Pancreas (tissue), 10 donors: ENCODE measurements at regions not wholly inside any gene's neighbourhood (a gene's known extent, or its start where the extent isn't known, plus 50 kb on each side); places are given as distances from the start of the nearest gene placed in this dataset.

ENCODE experiments used
- ATAC-seq, 4 donors: fragments of 200-7000 bp; cut with Tn5 transposase; one replicate each; pipeline versions ENCODE4 v1.8.0 to v1.9.1; 2020; ENCODE audit warnings: mild to moderate bottlenecking in 4 of 4, moderate library complexity in 4 of 4
- DNase-seq, 6 donors: peaks; one replicate each; pipeline ENCODE4 v3.0.0-alpha.2; 2020
- FAIRE-seq: peaks from 2 replicates; lab custom pipeline; 2012; peaks lifted over from hg19 to GRCh38; lab: Jason Lieb, UNC
- H3K27ac ChIP-seq, 4 donors: fragments of 200-600 bp; sonication (generic); 1 replicate in 3 of 4; 2 replicates in 1 of 4; pipeline versions ENCODE4 v1.5.0 to v1.8.0; 2020
- H3K27me3 ChIP-seq, 4 donors: fragments of 200-600 bp; one replicate each; pipeline ENCODE4 v1.8.0; 2021
- H3K36me3 ChIP-seq, 3 donors: fragments of 200-600 bp; sonication (generic) in 1 of 3; one replicate each; pipeline versions ENCODE4 v1.5.0 to v1.8.0; 2020 to 2021
- H3K4me1 ChIP-seq, 3 donors: fragments of 200-600 bp; one replicate each; pipeline ENCODE4 v1.8.0; 2021
- H3K4me3 ChIP-seq, 4 donors: fragments of 200-600 bp; sonication (generic) in 2 of 4; one replicate each; pipeline versions ENCODE4 v1.5.0 to v1.8.0; 2020 to 2021
- H3K9me3 ChIP-seq, 4 donors: fragments of 200-600 bp; one replicate each; pipeline ENCODE4 v1.8.0; 2021
- WGBS, 2 donors: extraction: QIAGEN DNeasy Blood & Tissue Kit; methylation state at CpG; one replicate each; pipeline ENCODE4 v1.1.7; 2013; 5-methylcytosine and 5-hydroxymethylcytosine counted together
- intact Hi-C, 3 donors: fragments of 100-400 bp; cut with DNase I; formaldehyde crosslinking; loops; one replicate each; pipeline versions ENCODE4 v1.11.1 to v1.14.2; 2022
- TF ChIP-seq, protein P1 (sequence below), 4 donors: fragments of 200-600 bp; sonication (generic) in 3 of 4; IDR thresholded peaks; one replicate each; pipeline versions ENCODE4 v1.5.0 to v1.8.0; 2021; ENCODE audit warnings: antibody characterized with exemption in 4 of 4
- donor health status: healthy with polysubstance abuse.
- donor health status: DM: no; HTN: no; CAD: no; lungs with moderate emphysema.
- donor health status: DM: no; HTN: no; CAD: no.
- donor health status: control.
- donor health status: control.
- donor health status: Bipolar disorder and iron deficiency.
- donor health status: DM: yes; HTN: yes; CAD: no.
- donor health status: DM: no; HTN: no; CAD: no.
- donor health status: DM: no; HTN: no; CAD: no.
- donor health status: DM: yes; HTN: yes; CAD: no.

DNA sequence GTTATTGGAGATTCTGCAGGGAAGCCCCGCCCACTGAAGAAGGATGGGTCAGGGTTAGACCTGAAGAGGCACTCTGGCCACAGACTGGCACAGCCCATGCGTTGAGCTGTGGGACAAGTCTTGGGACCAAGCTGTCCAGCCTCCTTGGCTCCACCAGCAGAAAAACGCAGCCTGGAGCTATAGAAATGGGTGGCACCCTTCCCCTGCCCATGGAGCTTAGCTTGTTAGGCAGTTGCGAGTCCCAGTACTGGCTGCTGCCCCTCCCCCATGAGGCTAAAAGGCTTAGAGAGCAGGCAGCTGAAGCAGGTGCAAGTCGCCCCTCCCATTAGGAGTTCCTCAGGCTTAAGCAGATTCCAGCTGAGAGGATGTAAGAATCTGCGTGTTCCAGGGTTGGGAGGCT is 1124.0 kb upstream of the TMEM132C start:
- ATAC-seq (no peak), FAIRE-seq (no peak), DNase-seq (no peak)
- 75 to 78% methylated on average over 6 of the region's 6 CpGs for WGBS, 2 donors
- H3K9me3 ChIP-seq: no peaks in the 10 kb centered on the region
- no peak overlapping the region for H3K27ac ChIP-seq
- H3K4me3 ChIP-seq: no peak overlapping the region
- H3K27me3 ChIP-seq: no peaks in the 10 kb centered on the region
- no peaks in the 10 kb centered on the region for H3K36me3 ChIP-seq
- TF ChIP-seq, protein P1, sequence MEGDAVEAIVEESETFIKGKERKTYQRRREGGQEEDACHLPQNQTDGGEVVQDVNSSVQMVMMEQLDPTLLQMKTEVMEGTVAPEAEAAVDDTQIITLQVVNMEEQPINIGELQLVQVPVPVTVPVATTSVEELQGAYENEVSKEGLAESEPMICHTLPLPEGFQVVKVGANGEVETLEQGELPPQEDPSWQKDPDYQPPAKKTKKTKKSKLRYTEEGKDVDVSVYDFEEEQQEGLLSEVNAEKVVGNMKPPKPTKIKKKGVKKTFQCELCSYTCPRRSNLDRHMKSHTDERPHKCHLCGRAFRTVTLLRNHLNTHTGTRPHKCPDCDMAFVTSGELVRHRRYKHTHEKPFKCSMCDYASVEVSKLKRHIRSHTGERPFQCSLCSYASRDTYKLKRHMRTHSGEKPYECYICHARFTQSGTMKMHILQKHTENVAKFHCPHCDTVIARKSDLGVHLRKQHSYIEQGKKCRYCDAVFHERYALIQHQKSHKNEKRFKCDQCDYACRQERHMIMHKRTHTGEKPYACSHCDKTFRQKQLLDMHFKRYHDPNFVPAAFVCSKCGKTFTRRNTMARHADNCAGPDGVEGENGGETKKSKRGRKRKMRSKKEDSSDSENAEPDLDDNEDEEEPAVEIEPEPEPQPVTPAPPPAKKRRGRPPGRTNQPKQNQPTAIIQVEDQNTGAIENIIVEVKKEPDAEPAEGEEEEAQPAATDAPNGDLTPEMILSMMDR (IDR thresholded peaks at IDR 0.05): no peak
- peaks cover 0 to 4% (median 0%) of the 10 kb centered on the region in 3 donors for H3K4me1 ChIP-seq
- intact Hi-C loops: no loop called here

DNA sequence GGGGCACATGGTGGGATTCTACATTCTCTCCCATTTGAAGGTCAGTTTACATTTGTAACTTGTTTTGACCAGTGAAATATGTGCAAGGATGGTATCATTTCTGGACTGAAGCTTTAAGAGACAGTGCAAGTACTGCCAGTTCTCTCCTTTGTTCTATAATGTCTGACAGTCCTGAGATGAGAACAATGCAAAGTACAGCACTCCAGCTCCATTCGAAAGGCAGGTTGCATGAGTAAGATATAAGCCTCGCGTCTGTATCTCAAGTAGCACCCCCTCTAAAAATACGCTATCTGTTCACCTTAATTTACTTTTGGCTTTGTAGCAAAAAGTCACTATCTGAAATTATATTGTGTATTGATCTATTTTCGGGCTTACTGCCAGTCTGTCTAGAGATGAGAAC is 1122.2 kb upstream of the TMEM132C start:
- ATAC-seq (no peak), FAIRE-seq (no peak), DNase-seq (no peak)
- H3K36me3 ChIP-seq: no peaks in the 10 kb centered on the region
- WGBS, 2 donors: 33 to 47% methylated on average over 5 of the region's 5 CpGs
- H3K4me3 ChIP-seq: no peak overlapping the region
- peaks cover 0 to 4% (median 0%) of the 10 kb centered on the region in 3 donors for H3K4me1 ChIP-seq
- H3K27me3 ChIP-seq: no peaks in the 10 kb centered on the region
- intact Hi-C loops: no loop called here
- H3K9me3 ChIP-seq: no peaks in the 10 kb centered on the region
- TF ChIP-seq, protein P1 (IDR thresholded peaks at IDR 0.05): no peak
- no peak overlapping the region for H3K27ac ChIP-seq

DNA sequence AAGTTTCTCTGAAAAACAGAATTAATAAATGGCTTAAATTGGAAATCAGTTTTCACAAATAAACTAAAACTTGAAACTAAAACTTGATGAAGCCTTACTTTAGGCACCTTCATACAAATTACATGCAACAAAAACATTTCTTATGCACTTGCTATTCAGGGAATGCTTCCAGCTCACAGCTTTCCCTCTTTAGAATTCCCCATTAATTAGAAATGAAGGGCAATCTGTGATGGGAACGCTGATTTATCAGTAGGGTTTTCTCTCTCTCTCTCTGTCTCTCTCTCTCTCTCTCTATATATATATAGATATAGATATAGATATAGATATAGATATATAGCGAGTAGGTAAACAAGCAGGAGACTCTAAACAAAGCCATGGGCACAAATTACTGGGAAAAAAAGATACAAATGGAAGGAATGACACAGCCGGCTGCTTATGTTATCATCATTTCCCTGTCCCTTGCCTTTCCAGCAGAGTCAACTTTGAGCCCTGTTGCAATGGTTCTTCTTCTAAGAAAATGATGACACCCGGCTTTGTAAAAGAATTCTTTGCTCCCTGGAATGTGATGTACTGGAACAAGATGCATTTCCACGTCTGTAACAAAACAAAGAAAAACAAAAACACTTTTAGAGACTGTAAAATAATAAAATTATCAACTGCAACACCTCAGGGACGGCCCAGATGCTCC is 1121.6 kb upstream of the TMEM132C start:
- Histone ChIP-seq H3K27me3 (no peaks in the 10 kb centered on the region), H3K9me3 (no peaks in the 10 kb centered on the region), H3K4me1 (peaks cover 0 to 4% (median 0%) of the 10 kb centered on the region in 3 donors), H3K36me3 (no peaks in the 10 kb centered on the region), H3K4me3 (peak overlapping the region; percentile 31 to 59 (median 50)), H3K27ac (no peak overlapping the region)
- TF ChIP-seq, protein P1 (IDR thresholded peaks at IDR 0.05): no peak
- ATAC-seq (peak; percentile 8 to 34 (median 18)), FAIRE-seq (no peak), DNase-seq (no peak)
- 40 to 42% methylated on average over 6 of the region's 6 CpGs for WGBS, 2 donors
- intact Hi-C loops: no loop called here

DNA sequence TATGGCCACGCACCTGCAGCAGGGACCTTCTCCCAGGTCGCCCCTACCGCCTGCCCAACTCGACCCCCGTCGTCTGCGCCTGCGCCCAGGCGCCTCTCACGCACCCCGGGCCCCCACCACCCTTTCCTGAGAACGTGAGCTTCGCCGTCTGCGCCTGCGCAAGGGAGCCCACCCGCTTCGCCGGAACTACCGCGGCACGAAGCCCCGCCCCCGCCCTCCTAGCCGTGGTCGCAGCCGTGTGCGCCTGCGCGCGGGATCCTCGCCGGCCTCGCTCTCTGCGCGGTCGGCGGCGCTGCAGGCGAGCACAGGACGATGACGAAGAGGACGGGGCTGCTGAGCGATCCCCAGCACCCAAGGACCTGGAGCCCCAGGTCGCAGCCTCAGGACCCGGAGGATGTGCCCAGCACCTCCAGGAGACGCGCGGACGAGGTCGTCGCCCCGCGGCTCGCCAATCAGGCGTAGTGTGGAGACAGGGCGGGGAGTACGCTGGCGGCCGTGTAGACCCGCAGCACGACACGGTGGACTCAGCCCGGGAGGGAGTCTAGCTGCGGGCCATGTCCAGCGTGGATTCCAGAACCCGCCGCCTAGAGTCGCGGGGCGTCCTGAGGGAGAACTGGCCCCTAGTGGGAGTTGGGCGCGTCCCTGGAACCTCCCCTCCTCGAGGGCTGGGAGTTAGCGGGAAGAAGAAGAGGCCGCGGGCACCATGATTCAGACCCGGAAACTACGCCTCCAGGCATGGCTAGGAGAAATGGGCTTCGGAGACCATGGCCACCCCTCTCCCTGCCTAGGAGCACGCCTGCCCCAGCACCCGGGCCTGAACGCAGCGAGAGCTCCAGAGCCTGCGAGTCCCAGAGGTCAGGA is 1120.8 kb upstream of the TMEM132C start:
- TF ChIP-seq, protein P1 (IDR thresholded peaks at IDR 0.05): no peak
- Histone ChIP-seq H3K36me3 (no peaks in the 10 kb centered on the region), H3K9me3 (no peaks in the 10 kb centered on the region), H3K27me3 (no peaks in the 10 kb centered on the region), H3K4me3 (peak overlapping the region; percentile 31 to 59 (median 50)), H3K27ac (peak overlapping the region in 1 of 4 donors; percentile 36), H3K4me1 (peaks cover 0 to 4% (median 0%) of the 10 kb centered on the region in 3 donors)
- peak; percentile 93 to 98 (median 94) for ATAC-seq
- WGBS, 2 donors: 19 to 22% methylated on average over 84 to 85 of the region's 85 CpGs
- intact Hi-C loops: no loop called here
- no peak for FAIRE-seq
- DNase-seq: peak; percentile 53 to 85 (median 74)
